Astrocyte (in vitro differentiated cells and primary cell): ENCODE measurements at regions not wholly inside any gene's neighbourhood (a gene's known extent, or its start where the extent isn't known, plus 50 kb on each side); places are given as distances from the start of the nearest gene placed in this dataset.

ENCODE experiments used
- CTCF ChIP-seq: IDR thresholded peaks from 2 replicates; pipeline ENCODE4 v1.5.1; 2011; ENCODE audit warnings: low read depth, mild to moderate bottlenecking, inconsistent platforms, low read length, moderate library complexity; ENCODE audit not compliant: insufficient read depth
- EZH2 ChIP-seq: IDR thresholded peaks from 2 replicates; pipeline ENCODE4 v1.6.1; 2012; ENCODE audit warnings: mild to moderate bottlenecking, low read length, inconsistent platforms; ENCODE audit not compliant: insufficient read depth

GRCh38 chr13:90108547-90108946 is 1238.9 kb upstream of the MIR17HG start:
- TF ChIP-seq CTCF, result no peak
- TF ChIP-seq EZH2, result no peak
